ENCODE measurements at regions not wholly inside any gene's neighbourhood (a gene's known extent, or its start where the extent isn't known, plus 50 kb on each side); places are given as distances from the start of the nearest gene placed in this dataset.

DNA sequence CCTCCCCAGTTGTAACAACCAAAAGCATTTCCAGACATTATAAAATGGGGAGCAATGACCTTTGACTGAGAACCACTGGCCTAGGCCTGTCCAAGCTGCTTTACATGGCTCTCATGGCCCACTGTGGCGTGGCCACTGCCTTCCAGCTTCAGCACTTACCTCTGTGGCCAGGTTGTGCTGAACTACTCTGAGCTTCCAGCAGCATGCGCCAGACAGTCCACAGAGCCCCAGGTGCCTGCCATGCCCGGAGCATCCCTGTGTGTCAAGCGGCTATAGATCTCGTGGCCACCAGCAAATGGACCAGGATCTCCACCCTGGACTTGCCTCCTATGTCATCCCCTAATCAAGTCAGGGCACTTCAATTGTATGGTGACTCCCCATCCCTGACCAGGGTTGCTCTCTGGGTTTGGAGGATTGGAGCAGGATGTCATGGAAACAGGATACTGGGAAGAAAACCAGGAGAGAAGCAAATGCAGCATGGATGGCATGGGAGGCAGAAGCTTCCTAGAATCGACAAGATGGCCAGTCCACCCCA lies 199.7 kb downstream of the UACA start:
- Histone ChIP-seq H3K79me2 (ENCODE audit: insufficient read depth, low read length) (no peaks in the 10 kb centered on the region), H3K23ac (ENCODE audit: insufficient read length, low read depth, low read length) (no peak overlapping the region), H3K14ac (ENCODE audit: insufficient read depth, low read length) (no peak overlapping the region; the same call in 1 of the 2 replicates), H3K23me2 (ENCODE audit: insufficient read length, low read depth, low read length, poor library complexity, severe bottlenecking) (no peaks in the 10 kb centered on the region), H3K4ac (ENCODE audit: low read depth, low read length) (no peak overlapping the region), H2BK15ac (ENCODE audit: low read depth, low read length) (no peak overlapping the region), H2BK120ac (ENCODE audit: low read depth, low read length, poor library complexity, severe bottlenecking) (no peak overlapping the region), H2AK5ac (ENCODE audit: insufficient read length, low read length) (no peak overlapping the region), H3K79me1 (ENCODE audit: insufficient read depth, low read depth, low read length, poor library complexity, severe bottlenecking) (no peaks in the 10 kb centered on the region), H2AFZ (ENCODE audit: low read length) (no peak overlapping the region), H3K18ac (ENCODE audit: insufficient read length, low read depth, low read length) (no peak overlapping the region), H2BK12ac (ENCODE audit: insufficient read length, low read depth, low read length) (no peak overlapping the region), H4K5ac (ENCODE audit: insufficient read length, low read depth, low read length) (no peak overlapping the region), H4K8ac (replicated peaks; ENCODE audit: insufficient read length, low read depth, low read length) (no peak overlapping the region), H3K4me1 (ENCODE audit: insufficient read depth, low read length) (no peaks in the 10 kb centered on the region), H2BK20ac (ENCODE audit: low read depth, low read length, poor library complexity, severe bottlenecking) (no peak overlapping the region), H2BK5ac (ENCODE audit: insufficient read length, low read length) (no peak overlapping the region), H3K56ac (ENCODE audit: insufficient read length, low read depth, low read length) (no peak overlapping the region), H3K4me2 (ENCODE audit: insufficient read depth, insufficient read length, low read length) (no peak overlapping the region), H3T11ph (ENCODE audit: low read length) (no peak overlapping the region), H3K9ac (ENCODE audit: extremely low read depth, insufficient read length, low read length) (no peak overlapping the region), H4K20me1 (ENCODE audit: control insufficient read depth, insufficient read depth, insufficient read length) (no peaks in the 10 kb centered on the region), H3K9me3 (ENCODE audit: control insufficient read depth, low read depth, low read length) (no peaks in the 10 kb centered on the region), H3K27ac (ENCODE audit: insufficient read length, low read depth, low read length) (no peak overlapping the region), H3K27me3 (ENCODE audit: insufficient read depth, low read length) (no peaks in the 10 kb centered on the region), H4K91ac (ENCODE audit: insufficient read length, low read depth, low read length) (no peak overlapping the region)
- no CpG with 5 or more reads among the region's 6 CpGs for WGBS (ENCODE audit: extremely low coverage, insufficient read length, low lambda C conversion rate)
- H3K4me1 Mint-ChIP-seq, result peaks cover 6 to 7% of the 10 kb centered on the region in 2 experiments
- H3K9me3 Mint-ChIP-seq, result no peaks in the 10 kb centered on the region
- H3K4me3 Mint-ChIP-seq, result no peak overlapping the region
- no peak overlapping the region for H3K27ac Mint-ChIP-seq
- no peaks in the 10 kb centered on the region for H3K36me3 Mint-ChIP-seq (ENCODE audit: insufficient read depth in 1 of 3, low read depth in 3 of 3)
- H3K27me3 Mint-ChIP-seq (ENCODE audit: low read depth), result no peaks in the 10 kb centered on the region; the same call in 1 of the 2 replicates
- peak; percentile 27 for DNase-seq
- TF ChIP-seq, protein P1, sequence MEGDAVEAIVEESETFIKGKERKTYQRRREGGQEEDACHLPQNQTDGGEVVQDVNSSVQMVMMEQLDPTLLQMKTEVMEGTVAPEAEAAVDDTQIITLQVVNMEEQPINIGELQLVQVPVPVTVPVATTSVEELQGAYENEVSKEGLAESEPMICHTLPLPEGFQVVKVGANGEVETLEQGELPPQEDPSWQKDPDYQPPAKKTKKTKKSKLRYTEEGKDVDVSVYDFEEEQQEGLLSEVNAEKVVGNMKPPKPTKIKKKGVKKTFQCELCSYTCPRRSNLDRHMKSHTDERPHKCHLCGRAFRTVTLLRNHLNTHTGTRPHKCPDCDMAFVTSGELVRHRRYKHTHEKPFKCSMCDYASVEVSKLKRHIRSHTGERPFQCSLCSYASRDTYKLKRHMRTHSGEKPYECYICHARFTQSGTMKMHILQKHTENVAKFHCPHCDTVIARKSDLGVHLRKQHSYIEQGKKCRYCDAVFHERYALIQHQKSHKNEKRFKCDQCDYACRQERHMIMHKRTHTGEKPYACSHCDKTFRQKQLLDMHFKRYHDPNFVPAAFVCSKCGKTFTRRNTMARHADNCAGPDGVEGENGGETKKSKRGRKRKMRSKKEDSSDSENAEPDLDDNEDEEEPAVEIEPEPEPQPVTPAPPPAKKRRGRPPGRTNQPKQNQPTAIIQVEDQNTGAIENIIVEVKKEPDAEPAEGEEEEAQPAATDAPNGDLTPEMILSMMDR (conservative IDR thresholded peaks at IDR 0.05), result no peak
